Eye (tissue), 1 donor: ENCODE measurements at regions not wholly inside any gene's neighbourhood (a gene's known extent, or its start where the extent isn't known, plus 50 kb on each side); places are given as distances from the start of the nearest gene placed in this dataset.

ENCODE experiments used
- DNase-seq: peaks from one replicate; pipeline ENCODE4 v3.0.0-alpha.2; 2015

DNA sequence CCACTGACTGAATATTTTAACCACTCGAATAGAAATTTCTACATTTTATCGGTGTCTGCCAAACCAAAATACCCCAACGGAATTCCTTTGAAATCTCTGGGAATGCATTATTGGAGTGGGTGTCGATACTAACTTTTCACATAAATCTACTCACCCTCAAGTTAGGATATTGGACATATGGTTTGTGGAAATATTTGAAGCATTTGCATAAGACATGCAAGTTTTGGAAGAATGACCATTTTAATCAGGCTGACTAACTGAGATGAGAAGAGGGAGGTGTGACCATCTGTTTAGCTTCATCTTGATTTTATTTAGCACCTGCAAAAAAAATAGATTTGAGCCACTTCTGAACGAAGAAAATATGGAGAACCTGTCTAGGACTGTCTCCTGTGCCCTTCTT, 61.2 kb downstream of the KLF6 start:
- DNase-seq, result no peak

DNA sequence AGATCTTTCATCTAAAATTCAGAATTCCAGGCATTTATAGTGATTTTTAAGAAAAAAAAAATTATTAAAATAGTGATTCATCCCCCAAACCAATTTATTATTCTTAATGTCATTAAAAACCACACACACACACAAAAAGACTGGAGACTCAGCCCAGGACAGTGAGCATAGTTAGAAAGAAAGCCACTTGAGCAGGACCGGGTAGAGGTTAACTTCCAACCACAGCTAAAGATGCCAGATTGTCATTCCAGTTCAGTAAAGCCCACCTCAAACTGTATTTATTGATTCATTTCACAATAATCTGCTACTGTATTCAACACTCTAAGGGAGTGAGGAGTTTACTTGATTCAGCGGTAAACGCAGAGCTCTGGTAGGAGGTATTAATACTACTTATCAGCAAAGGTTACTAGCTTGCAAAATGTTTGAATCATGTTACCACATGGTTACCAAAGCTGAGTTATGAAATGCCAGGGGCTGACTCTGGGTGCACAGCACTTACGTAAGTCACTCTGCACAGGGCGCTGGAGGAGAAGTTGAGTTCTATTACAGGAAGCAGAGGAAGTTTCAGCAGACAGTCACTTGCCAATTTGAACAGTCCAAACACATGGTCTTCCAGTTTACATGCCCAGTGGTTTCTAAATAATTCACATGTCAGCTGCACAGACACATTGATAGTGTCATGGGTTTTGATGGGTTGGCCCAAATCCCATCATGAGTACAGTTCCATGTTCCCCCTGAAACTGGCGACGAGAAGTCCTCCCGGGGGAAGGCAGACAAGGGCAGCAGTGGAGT, 64.6 kb downstream of the KLF6 start:
- no peak for DNase-seq

DNA sequence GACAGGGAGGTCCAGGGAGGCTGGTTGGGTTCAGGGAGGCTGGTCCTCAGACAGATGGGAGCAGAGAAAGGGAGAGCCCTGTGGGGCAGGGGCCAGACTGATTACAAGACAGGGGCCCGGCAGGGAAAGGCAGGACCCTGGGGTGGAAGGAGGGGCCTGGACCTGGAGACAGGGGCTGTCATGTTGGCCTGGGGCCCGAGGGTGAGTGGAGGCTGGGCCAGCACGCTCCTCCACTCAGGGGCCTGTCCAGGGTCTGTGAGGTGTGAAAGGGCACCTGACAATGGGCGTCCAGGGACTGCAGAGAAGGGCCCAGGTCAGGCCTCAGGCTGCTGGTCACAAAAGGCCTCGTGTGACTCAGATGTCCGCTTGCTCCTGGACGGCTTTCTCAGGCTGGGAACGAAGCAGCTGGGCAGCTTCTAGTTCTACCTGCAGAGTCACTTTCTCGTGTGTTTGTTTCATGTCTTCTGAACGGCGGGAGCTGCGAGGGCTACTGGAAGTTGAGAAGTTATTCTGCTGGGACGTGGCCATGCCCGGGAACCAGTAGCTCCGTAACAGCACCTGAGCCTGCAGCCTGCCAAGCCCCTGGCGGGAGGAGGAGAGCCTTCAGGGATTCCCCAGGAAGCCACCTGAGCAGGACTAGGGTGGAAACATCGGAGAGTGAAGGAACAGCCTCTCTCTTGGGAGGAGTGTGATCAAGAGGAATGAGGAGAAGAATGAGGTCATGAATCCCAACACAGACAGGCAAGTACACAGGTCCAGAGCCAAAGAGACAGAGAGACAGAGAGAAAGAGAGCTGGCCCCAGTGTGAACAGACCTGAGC, 65.8 kb downstream of the KLF6 start:
- no peak for DNase-seq

DNA sequence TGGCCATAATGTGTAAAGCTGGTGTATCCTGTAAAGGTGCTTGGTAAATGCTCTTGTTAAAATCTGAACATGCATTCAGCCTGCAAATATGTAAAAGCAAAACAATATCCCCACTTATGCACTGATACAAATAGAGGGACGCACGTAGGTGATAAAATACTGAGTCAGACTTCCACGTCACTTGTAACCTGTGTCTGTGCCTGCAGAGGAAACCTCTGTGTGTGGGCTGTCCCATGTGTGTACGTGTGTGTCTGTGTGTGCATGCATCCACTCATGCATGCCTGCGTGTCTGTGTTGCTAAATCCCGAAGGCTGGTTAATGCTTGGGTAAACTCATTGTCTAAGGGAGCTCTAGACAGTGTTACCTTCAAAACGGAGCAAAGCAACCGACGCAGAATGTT, 68.9 kb downstream of the KLF6 start:
- DNase-seq, result peak; percentile 86

DNA sequence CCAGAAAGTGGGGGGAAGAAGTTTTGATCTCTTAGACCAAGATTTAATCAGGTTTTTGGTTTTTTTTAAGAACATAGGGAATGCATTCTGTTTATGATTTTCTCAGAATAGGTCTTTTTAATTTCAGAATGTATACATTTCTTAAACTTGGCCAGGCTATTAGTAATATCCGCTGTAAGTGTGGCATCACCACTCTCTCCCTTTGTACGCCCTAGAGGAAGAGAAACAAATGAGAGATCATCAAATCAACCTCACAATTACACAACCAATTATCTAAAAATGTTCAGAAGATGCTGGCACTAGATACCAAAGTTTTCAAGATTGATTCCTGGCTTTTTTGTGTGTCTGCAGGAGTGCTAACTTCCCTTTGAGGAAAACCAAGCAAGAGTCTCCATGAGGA, 70.0 kb downstream of the KLF6 start:
- DNase-seq, result no peak

DNA sequence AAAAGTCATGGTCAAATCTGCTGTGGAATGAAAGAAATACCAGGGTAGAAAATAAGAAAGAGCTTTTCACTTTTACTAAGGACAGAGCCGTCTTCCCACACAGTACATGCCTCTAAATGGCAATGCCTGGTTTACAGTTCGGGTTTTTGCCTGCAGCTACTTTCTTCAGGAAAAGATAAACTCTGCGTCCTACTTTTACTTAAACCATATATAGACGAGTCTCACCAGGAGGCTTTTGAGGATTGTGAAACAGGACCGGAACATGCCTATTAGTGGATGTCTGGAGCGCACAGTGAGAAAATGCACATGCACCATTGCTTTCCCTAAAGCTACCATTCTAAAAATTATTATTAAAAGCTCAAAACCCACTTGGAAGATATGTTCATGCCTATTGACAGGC, 70.5 kb downstream of the KLF6 start:
- no peak for DNase-seq

DNA sequence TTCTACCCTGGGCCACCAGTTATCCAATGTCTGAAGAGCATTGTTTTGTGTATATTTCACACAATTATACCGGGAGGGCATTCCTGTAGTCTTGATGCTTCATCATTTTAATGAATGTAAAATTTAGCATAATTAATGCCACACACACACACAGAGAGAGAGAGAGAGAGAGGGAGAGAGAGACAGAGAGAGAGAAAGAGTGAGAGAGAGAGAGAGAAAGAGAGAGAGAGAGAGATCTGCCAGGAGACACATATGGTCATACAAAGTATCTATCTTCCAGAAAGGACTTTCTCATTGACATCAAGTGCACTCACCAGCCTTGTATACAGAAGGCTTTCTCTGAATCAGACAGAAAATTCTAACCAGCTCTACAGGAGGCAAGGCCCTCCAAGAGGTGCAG, 72.3 kb downstream of the KLF6 start:
- no peak for DNase-seq

DNA sequence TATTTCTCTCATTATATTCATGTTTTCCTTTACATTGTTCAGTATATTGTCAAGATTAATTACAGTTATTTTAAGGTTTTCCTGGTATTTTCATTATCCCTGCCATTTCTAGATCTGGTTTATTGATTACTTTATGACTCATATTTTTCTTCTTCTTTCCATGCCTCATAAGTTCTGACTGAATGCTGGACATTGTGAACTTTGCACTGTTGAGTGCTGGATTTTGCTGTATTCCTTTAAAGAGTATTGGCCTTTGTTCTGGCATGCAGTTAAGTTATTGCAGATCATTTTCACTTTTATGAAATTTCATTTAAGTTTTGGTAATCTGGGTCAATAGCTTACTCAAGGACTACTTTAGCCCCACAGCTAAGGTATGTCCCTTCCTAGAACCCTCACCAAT, 73.1 kb downstream of the KLF6 start:
- DNase-seq, result no peak

DNA sequence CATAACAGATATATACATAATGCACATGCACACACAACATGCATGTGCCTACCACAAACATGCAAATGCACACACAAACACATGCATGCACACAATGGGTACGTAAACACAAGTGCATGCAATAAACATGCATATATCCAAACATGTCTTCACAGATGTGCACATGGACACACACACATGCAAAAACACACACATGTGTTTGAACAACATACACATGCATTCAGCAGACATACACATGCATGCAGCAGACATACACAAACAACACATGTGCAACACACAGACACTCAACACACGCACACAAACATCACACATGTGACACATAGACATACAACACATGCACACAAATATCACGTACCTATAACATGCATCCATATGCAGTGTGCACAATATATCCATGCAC, 74.2 kb downstream of the KLF6 start:
- DNase-seq, result no peak

DNA sequence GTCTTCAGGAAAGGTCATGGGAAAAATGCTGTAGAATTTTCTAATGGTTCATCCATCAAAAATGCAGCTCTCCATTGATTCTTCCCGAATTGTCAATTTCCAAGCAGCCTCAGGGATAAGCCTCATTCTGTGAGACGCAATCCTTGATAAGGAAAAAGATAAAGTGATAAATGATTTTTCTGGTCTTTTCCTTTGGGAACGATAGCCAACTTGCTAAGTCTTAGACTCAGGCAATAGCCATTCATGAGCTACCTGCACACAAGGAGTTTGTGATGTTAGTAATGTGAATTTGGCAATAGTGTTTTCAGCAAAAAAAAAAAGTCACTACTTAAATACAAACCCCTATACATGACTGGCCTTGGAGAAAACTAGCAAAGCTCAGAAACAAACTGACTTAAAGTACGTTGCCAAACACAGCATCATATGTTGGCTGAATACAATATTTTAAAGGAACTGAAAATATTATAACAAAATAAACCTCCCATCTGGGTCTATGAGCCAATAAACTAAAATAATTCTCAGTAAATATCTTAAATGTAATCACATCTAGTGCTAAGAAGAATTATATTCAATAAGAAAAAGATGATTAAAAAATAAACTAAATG, 75.5 kb downstream of the KLF6 start:
- no peak for DNase-seq

DNA sequence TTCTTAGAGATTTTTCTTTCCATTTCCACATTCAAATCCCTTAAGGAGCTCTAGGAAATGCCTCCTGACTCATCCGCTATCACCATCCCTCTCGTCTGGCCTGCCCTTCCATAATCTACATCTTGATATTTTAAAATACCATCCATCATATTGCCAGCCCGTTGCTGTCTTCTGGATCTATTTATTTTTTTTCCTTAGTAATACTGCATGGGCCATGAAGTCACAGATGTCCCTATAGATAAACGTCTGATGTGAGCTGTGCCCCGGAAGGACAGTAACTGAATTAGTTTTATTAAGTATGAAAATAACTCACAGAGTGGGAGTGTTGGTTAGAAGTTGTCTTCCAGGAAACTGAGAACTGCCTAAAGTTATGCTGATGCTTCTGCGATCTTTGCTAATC, 76.2 kb downstream of the KLF6 start:
- DNase-seq, result no peak

DNA sequence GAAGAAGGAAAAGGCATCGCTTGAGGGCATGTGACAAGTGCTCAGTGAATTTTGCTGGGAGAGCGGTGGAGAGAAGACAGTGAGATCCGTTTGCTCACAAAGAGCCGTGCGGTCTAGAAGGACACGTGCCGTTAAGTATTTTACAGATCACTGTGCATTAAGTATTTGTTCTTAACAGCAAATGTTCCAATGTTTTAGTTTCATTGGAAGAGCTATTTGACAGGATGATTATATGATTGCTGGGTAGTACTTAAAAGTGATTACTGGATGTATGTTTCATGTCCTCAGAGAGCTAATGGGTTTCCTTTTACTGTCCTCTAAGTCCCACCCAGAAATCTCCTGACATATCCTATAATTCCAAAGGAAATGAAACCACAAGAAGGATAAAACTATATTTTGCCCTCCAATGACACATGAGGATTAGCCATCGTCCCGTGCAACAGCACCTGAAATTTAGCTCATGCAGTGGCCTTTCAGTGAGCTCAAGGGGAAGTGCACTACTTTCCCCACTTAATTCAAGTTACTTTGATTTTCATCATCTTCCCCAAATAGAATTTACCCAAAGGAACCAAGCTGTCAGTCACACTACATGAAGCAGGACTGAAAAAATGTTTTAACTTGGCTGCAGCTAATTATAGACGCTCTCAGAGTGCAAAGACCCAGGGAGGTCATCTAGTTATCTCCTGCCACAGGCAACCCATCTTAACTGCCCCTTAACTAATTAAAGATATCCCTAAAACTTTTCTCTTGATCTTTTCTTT, 80.3 kb downstream of the KLF6 start:
- no peak for DNase-seq

DNA sequence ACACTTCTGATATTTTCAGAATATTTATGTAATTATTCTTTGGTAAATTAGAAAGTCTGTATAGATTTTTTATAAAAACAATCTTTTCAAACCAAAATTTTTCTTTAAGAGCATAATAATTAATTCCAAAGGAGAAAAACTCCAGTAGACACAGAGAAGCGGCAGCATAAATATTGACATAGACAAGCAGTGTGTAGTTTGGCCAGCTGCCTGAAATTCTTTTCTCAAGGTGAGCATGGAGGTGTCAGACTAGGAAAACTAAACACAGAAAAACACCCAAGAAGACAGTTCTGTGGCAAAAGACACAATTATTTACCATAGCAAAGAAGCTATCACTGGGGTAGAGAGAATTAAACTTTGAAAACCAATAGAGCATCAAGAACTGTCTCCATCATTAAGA, 82.4 kb downstream of the KLF6 start:
- DNase-seq, result no peak

DNA sequence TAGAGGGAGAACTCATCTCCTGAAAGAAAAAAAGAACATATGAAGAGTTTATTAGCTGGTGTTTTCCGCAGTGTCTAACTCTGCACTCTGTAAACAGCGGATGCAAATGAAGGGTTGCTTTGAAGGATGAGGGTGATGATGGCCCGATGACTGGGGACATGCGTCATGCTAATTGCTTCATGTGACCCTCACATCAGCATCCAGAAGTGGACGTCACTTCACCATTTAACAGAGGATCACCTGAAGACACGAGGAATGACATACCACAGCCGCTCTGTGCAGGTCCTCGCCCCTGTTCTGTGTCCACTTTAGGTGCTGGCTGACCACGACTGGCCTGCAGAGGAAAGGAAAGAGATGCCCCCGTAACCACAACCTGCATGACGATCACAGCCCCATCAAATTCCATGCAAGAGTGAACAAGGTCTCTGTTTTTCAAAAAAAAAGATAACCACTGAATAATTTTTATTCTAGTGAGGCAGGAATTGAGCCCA, 82.9 kb downstream of the KLF6 start:
- no peak for DNase-seq

DNA sequence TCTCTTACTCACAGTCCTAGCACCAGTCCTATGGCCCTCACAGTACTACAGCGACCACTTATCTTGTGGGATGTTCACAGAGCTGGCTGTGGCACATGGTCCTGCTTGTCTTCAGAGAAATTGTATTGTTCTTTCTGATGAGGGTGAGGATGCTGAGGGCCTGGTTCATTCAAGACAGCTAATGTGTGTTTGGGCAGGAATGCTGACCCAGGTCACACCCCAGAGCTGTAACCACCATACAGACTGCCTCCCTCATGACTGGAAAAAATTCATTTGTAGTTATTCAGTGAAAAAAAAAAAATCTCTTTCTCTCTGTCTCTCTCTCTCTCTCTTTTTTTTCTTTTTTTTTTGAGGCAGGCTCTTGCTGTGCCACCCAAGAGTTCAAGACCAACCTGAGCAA, 83.5 kb downstream of the KLF6 start:
- DNase-seq, result no peak

DNA sequence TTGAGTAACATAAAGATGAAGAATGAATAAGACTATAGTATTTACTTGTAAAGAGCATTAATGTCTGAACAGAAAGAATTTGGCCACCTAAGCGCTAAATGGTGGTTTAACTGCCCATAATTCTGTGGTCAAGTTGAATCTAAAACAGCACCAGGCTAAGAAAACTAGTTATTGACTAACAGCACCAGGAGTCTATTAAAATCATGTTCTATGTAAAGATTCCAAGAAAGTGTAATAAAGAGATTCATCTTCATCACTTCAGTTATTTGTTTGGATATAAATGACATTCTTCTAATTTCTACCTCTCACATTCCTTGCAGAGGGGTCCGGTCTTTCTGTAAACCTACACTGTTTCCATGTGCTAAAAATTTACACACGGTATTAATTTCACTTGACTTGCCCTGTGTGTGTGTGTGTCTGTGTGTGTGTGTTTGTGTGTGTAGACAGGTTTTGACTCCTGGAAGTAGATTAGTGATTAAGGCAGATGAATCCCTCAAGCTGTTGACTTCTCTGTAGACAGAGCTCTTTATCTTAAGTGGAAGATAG, 84.4 kb downstream of the KLF6 start:
- no peak for DNase-seq

DNA sequence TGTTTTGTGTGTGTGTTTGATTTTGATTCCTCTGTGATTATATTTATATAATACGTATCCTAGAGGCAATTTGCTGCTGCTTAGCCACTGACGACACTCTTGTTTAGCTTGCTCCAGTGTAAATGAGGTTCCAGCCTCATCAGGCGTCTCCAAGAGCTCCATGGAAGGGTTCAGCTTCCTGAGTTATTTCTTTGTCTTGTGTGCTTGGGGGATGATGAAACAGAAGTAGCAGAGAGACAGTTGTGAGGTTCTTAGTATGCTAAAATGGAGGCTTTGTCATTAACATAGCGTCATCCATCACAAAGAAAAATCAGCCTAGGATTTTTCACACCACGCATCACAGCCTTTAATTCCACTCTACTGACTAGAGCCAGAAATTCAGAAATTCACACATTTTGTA, 85.1 kb downstream of the KLF6 start:
- no peak for DNase-seq

DNA sequence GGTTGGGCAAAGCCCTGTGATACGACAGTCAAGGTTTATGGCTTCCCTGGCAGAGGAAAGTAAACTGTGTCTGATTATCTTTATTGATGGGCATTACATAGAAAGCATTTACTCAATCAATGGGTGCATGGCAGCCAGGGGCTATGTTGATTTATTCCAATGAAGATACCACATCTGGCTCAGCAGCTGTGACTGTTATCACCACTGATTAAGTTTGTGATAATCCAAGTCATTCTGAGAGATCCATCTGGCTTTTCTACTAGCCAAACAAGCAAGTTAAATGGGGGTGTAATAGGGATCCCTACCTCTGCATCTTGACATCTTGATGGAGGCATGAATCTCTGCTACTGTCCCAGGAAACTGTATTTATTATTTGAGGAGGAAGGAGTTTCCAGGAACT, 86.7 kb downstream of the KLF6 start:
- no peak for DNase-seq

DNA sequence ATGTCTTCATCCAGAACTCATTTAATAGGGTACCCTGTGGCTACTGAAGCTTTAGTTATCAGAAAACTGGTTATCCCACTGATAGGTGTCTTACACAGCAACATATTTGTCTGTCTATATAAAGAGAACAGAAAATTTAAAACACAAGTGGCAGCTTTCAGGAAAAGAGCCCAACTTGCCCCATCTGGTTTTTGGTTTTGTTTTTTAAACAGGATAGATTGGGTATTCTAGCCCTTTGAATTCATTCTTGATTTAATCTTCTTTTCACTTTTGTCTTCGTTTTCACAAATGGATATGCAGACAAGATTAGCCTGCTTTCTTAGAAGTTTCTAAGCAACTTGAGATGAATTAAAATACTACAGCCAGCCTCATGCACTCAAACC, 91.3 kb downstream of the KLF6 start:
- DNase-seq, result no peak

DNA sequence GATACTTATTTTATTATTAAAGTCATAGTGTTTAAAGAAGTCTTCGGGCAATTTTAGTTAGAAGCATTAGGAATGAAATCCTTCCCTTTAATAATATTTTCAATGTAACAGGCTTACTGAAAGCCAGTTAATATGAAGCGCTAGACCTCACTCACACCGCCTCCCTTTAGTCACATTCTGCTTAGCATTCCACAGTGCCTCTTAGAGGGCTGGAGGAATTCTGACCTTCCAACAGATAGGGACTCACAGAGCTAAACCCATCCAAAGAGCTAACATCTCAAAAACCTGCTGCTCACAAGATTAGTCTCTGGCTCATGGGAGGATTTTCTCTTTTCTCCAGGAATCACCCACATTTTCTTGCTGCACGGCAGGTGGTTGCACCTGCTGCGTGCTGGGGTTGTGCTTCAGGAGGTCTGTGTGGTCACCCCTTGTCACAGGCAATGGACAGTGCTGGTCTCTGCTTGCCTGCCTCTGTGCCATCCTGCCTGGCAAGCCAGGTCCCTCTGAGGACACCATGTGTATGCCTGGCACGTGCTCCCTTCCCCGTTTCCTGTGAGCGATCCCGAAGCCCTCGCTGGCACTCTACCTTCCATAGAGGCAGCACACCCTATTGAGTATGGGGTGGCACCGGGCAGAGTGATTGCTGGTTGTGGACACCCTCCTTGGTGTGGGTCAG, 91.8 kb downstream of the KLF6 start:
- DNase-seq, result no peak

DNA sequence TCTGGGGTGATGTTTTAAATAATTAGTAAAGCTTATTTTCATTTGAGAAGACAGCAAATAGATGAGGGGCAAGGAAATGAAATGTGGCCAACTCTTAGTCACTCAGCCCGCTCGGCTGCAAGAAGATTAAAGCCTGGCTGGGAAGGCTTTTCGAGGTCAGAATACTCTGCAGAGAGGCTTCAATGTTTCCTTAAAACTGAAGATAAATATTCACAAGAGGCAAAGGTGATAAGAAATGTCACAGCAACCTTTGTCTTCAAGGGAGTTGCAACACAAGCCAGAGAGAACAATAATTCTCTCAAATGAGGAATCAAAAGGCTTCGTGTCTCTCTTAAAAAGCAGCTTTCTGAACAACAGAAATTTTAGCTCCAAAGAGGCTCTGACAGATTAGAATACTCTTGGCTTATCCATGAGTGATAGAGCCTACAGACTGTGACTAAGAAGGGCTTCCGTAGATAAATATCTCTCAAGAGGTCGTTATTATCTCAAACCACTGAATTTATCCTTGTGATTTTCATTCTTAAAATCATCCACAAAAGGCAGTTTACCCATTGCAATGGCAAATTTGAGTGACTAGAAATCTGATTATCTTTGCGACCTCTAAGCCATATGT, 92.5 kb downstream of the KLF6 start:
- no peak for DNase-seq

DNA sequence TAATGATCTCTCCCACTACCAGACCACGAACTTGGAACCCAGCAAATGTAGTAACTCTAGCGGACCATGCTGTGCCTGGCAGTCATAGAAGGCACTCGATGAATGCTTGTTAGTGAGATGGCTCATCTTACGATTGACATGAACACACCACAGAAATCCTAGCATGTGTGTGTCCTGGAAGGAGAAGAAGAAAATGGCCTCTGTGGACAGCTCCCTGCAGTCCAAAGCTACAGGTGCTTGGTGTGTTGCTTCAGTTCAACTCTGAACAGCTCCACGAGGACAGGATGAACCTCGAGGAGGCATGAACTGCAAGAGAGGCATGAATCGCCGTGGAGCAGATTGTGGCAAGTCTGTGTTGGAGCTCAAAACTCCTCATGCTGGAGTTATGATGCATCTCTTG, 93.5 kb downstream of the KLF6 start:
- no peak for DNase-seq
